Common myeloid progenitor, CD34-positive (primary cell): ENCODE measurements at regions not wholly inside any gene's neighbourhood (a gene's known extent, or its start where the extent isn't known, plus 50 kb on each side); places are given as distances from the start of the nearest gene placed in this dataset.

ENCODE experiments used
- CTCF ChIA-PET: fragments of 350-600 bp; sonication (Branson Sonifier 250); formaldehyde crosslinking; loops from one replicate; lab custom pipeline; 2021; ENCODE audit warnings: antibody characterized with exemption; lab: Charles Lee
- POLR2A ChIA-PET: fragments of 350-600 bp; sonication (Branson Sonifier 250); formaldehyde crosslinking; loops from one replicate; lab custom pipeline; 2021; ENCODE audit warnings: antibody characterized with exemption; lab: Charles Lee
- DNase-seq, 3 donors: peaks; one replicate each; pipeline versions ENCODE4 v3.0.0 to v3.0.0-alpha.2; 2013
- H3K27ac ChIP-seq, 2 experiments: 1 replicate in 1 of 2; 2 replicates in 1 of 2; pipeline ENCODE4 v1.7.0; 2013; ENCODE audit warnings: inconsistent platforms in 2 of 2, low read length in 2 of 2, mild to moderate bottlenecking in 2 of 2, low read depth in 1 of 2, moderate library complexity in 1 of 2; ENCODE audit not compliant: severe bottlenecking in 2 of 2, insufficient read depth in 1 of 2, poor library complexity in 1 of 2
- H3K27me3 ChIP-seq, 5 experiments: replicated peaks in 2 of 5; 1 replicate in 3 of 5; 2 replicates in 2 of 5; pipeline versions ENCODE4 v1.6.1 to v1.7.0; 2013; ENCODE audit warnings: low read length in 4 of 5, mild to moderate bottlenecking in 2 of 5, moderate library complexity in 2 of 5, inconsistent platforms in 1 of 5; ENCODE audit not compliant: insufficient read depth in 5 of 5, control insufficient read depth in 4 of 5
- H3K36me3 ChIP-seq, 4 experiments: 1 replicate in 2 of 4; 2 replicates in 2 of 4; pipeline versions ENCODE4 v1.6.1 to v1.7.0; 2013; ENCODE audit warnings: low read length in 3 of 4, control low read depth in 1 of 4, mild to moderate bottlenecking in 1 of 4; ENCODE audit not compliant: control insufficient read depth in 4 of 4, insufficient read depth in 4 of 4
- H3K4me1 ChIP-seq, 4 experiments: 1 replicate in 3 of 4; 2 replicates in 1 of 4; pipeline versions ENCODE4 v1.6.1 to v1.7.1; 2013; ENCODE audit warnings: low read length in 3 of 4, mild to moderate bottlenecking in 3 of 4, control low read depth in 1 of 4, inconsistent platforms in 1 of 4, moderate library complexity in 1 of 4; ENCODE audit not compliant: control insufficient read depth in 4 of 4, insufficient read depth in 4 of 4; ENCODE audit errors: control extremely low read depth in 1 of 4
- H3K4me3 ChIP-seq, 7 experiments: 1 replicate in 4 of 7; 2 replicates in 3 of 7; pipeline versions ENCODE4 v1.5.1 to v1.7.0; 2013; ENCODE audit warnings: mild to moderate bottlenecking in 7 of 7, low read length in 6 of 7, moderate library complexity in 6 of 7, inconsistent platforms in 2 of 7, low read depth in 2 of 7, control low read depth in 1 of 7; ENCODE audit not compliant: insufficient read depth in 4 of 7, control insufficient read depth in 1 of 7; ENCODE audit errors: extremely low read depth in 1 of 7
- H3K9me3 ChIP-seq, 5 experiments: 1 replicate in 4 of 5; 2 replicates in 1 of 5; pipeline versions ENCODE4 v1.6.1 to v1.7.1; 2013; ENCODE audit warnings: low read length in 4 of 5, mild to moderate bottlenecking in 2 of 5, inconsistent platforms in 1 of 5, low read depth in 1 of 5, moderate library complexity in 1 of 5; ENCODE audit not compliant: control insufficient read depth in 4 of 5, insufficient read depth in 2 of 5; ENCODE audit errors: control extremely low read depth in 1 of 5
- WGBS: methylation state at CpG from one replicate; pipeline ENCODE4 v1.1.5; 2013; ENCODE audit not compliant: insufficient coverage; 5-methylcytosine and 5-hydroxymethylcytosine counted together

DNA sequence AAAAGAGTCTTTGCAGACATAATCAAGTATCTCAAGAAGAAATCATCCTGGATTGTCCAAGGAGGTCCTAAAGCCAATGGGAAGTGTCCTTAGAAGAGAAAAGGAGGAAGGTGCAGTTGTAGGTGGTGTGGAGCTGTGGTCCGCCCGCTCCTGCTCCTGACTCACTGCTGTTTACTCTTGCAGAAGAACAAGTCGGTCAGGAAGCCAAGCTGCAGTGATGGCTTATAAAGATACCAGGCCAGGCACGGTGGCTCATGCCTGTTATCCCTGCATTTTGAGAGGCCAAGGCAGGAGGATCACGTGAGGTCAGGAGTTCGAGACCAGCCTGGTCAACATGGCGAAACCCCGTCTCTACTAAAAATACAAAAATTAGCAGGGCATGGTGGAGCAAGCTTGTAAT, 66.4 kb upstream of the ATP6AP2 start:
- Histone ChIP-seq H3K36me3 (no peaks in the 10 kb centered on the region), H3K27me3 (peaks cover 0 to 7% (median 0%) of the 10 kb centered on the region in 5 experiments), H3K4me3 (no peak overlapping the region), H3K27ac (no peak overlapping the region), H3K9me3 (no peaks in the 10 kb centered on the region), H3K4me1 (no peaks in the 10 kb centered on the region)
- POLR2A ChIA-PET = no interaction called here
- 74% methylated on average over 8 of the region's 8 CpGs for WGBS
- CTCF ChIA-PET = no interaction called here
- DNase-seq = peak in 1 of 3 donors; percentile 2

DNA sequence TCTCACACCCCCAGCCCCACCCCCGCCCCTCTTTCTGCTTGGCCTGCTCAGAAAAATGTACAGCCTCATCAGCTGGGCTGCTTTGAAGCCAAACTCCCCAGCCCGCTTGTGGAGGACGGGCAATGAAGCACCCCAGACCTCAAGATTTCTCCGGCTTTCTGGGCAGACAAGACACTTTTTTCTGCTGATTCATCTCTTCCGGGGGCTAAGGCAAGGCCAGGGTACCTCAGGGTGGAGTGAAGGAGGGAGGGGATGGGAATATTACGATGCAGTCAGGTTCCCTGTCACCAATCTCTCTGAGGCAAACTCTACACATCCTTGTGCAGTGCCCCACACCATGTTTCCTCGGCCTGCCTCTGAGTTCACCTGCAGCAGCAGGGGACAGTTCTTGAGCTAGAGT, 66.9 kb upstream of the ATP6AP2 start:
- H3K27me3 ChIP-seq = peaks cover 0 to 7% (median 0%) of the 10 kb centered on the region in 5 experiments
- H3K4me1 ChIP-seq = no peaks in the 10 kb centered on the region
- no peak for DNase-seq
- H3K27ac ChIP-seq = no peak overlapping the region
- H3K4me3 ChIP-seq = no peak overlapping the region
- H3K9me3 ChIP-seq = no peaks in the 10 kb centered on the region
- WGBS = 73% methylated on average over 6 of the region's 7 CpGs
- no peaks in the 10 kb centered on the region for H3K36me3 ChIP-seq
- POLR2A ChIA-PET = no interaction called here
- CTCF ChIA-PET = no interaction called here

- Histone ChIP-seq H3K9me3 (no peaks in the 10 kb centered on the region), H3K4me1 (no peaks in the 10 kb centered on the region), H3K27ac (no peak overlapping the region), H3K36me3 (no peaks in the 10 kb centered on the region), H3K4me3 (no peak overlapping the region), H3K27me3 (peaks cover 0 to 6% (median 0%) of the 10 kb centered on the region in 5 experiments)
- ChIA-PET CTCF (interaction anchor here (0.7 kb wide), 1 partner anchor 31 kb away, joined by 3 read pairs; no protein-coding TSS in a partner anchor), POLR2A (no interaction called here)
- DNase-seq = no peak
- WGBS = 89% methylated on average over 5 of the region's 5 CpGs
These were observed 67.8 kb upstream of the ATP6AP2 start for GRCh38 chrX:40513012-40513411.

DNA sequence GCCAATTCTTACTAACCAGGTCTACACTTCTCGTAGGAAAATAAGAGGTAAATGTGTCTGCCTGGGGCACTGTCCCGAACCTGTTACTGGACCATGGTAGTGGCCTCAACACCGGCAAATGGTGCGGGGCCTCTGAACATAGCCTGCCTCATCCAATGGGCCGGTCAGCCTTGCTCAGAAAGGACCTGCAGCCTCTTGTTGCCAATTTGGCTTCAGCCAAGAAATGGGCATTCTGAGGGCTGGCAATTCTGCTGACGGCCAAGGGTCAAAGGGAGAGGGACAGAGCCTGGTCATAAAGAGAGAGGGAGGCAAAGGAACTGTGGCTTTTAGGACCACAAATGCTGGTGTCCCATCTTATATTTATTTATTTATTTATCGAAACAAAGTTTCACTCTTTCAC, 69.5 kb upstream of the ATP6AP2 start:
- H3K36me3 ChIP-seq = no peaks in the 10 kb centered on the region
- no peak for DNase-seq
- peaks cover 0 to 10% (median 0%) of the 10 kb centered on the region in 5 experiments for H3K27me3 ChIP-seq
- H3K4me1 ChIP-seq = no peaks in the 10 kb centered on the region
- no peak overlapping the region for H3K27ac ChIP-seq
- H3K9me3 ChIP-seq = no peaks in the 10 kb centered on the region
- no peak overlapping the region for H3K4me3 ChIP-seq
- ChIA-PET POLR2A (no interaction called here), CTCF (no interaction called here)
- 100% methylated on average over 6 of the region's 7 CpGs for WGBS

DNA sequence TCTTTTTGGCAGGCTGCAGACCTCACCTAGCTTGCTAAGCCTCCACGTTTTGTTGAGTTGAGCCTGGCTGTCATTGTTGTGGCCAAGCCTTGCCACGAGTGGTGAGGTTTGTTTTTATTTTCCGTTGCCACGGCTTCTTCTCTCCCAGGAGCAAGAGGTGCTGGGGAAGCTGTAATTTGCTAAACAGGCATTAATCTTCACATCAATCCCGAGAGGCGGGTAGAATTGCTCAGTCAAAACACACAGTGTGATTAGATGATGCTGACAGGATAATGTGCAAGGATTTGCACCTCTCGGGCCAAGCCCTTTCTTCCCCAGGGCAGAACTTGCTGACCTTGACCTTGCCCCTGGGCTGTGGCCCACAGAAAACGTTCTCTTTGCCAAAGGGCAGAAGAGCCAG, 72.2 kb upstream of the ATP6AP2 start:
- 76% methylated on average over 7 of the region's 8 CpGs for WGBS
- ChIA-PET CTCF (no interaction called here), POLR2A (no interaction called here)
- Histone ChIP-seq H3K36me3 (no peaks in the 10 kb centered on the region), H3K27me3 (peaks cover 0 to 23% (median 0%) of the 10 kb centered on the region in 5 experiments), H3K4me1 (no peaks in the 10 kb centered on the region), H3K27ac (no peak overlapping the region), H3K9me3 (no peaks in the 10 kb centered on the region), H3K4me3 (no peak overlapping the region)
- DNase-seq = peak in 2 of 3 donors; percentile 31 to 34

GRCh38 chrX:40506201-40506985, 74.4 kb upstream of the ATP6AP2 start:
- CTCF ChIA-PET = no interaction called here
- no peaks in the 10 kb centered on the region for H3K9me3 ChIP-seq
- DNase-seq = no peak
- no peaks in the 10 kb centered on the region for H3K4me1 ChIP-seq
- H3K27me3 ChIP-seq = peaks cover 0 to 27% (median 0%) of the 10 kb centered on the region in 5 experiments
- POLR2A ChIA-PET = no interaction called here
- no peak overlapping the region for H3K27ac ChIP-seq
- H3K4me3 ChIP-seq = no peak overlapping the region
- no peaks in the 10 kb centered on the region for H3K36me3 ChIP-seq
- WGBS = 87% methylated on average over 6 of the region's 7 CpGs

GRCh38 chrX:40504801-40505605, 75.8 kb upstream of the ATP6AP2 start:
- DNase-seq = no peak
- H3K27me3 ChIP-seq = peaks cover 0 to 36% (median 0%) of the 10 kb centered on the region in 5 experiments
- no peaks in the 10 kb centered on the region for H3K9me3 ChIP-seq
- 68% methylated on average over 5 of the region's 5 CpGs for WGBS
- H3K36me3 ChIP-seq = no peaks in the 10 kb centered on the region
- H3K4me3 ChIP-seq = no peak overlapping the region
- no peaks in the 10 kb centered on the region for H3K4me1 ChIP-seq
- ChIA-PET POLR2A (no interaction called here), CTCF (no interaction called here)
- no peak overlapping the region for H3K27ac ChIP-seq
